ENCODE measurements at regions not wholly inside any gene's neighbourhood (a gene's known extent, or its start where the extent isn't known, plus 50 kb on each side); places are given as distances from the start of the nearest gene placed in this dataset.

DNA sequence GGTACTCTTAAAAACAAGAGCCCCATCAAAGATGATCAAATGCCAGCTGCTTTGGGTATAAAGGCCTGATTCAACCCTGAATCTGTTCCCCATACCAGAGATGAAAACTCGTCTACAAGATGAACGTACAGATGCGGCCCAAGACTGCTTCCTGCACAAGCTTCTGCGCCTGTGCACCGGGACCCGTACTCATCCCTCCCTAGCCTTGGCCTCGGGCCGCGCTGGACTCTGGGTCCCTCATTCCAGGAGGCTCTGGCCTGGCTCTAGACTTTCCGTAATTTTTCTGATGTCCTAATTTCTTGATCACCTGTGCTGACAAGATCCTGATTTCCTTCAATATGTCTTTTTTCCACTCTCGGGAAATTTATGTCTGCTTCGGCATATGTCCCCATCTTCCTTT lies 612.3 kb downstream of the BNC2 start:
- Histone ChIP-seq H2BK120ac (ENCODE audit: low read depth, low read length, poor library complexity, severe bottlenecking) (no peak overlapping the region), H4K20me1 (ENCODE audit: control insufficient read depth, insufficient read depth, insufficient read length) (no peaks in the 10 kb centered on the region), H4K5ac (ENCODE audit: insufficient read length, low read depth, low read length) (no peak overlapping the region), H2BK15ac (ENCODE audit: low read depth, low read length) (no peak overlapping the region), H3K9ac (ENCODE audit: extremely low read depth, insufficient read length, low read length) (no peak overlapping the region), H2BK20ac (ENCODE audit: low read depth, low read length, poor library complexity, severe bottlenecking) (no peak overlapping the region), H3K79me2 (ENCODE audit: insufficient read depth, low read length) (no peaks in the 10 kb centered on the region), H4K8ac (replicated peaks; ENCODE audit: insufficient read length, low read depth, low read length) (no peak overlapping the region), H3K27ac (ENCODE audit: insufficient read length, low read depth, low read length) (no peak overlapping the region), H3K14ac (ENCODE audit: insufficient read depth, low read length) (no peak overlapping the region), H3K4me2 (ENCODE audit: insufficient read depth, insufficient read length, low read length) (no peak overlapping the region), H3K4me1 (ENCODE audit: insufficient read depth, low read length) (no peaks in the 10 kb centered on the region), H2BK5ac (ENCODE audit: insufficient read length, low read length) (no peak overlapping the region), H3K23ac (ENCODE audit: insufficient read length, low read depth, low read length) (no peak overlapping the region), H3K4ac (ENCODE audit: low read depth, low read length) (no peak overlapping the region), H2BK12ac (ENCODE audit: insufficient read length, low read depth, low read length) (no peak overlapping the region), H4K91ac (ENCODE audit: insufficient read length, low read depth, low read length) (no peak overlapping the region), H3K79me1 (ENCODE audit: insufficient read depth, low read depth, low read length, poor library complexity, severe bottlenecking) (no peaks in the 10 kb centered on the region), H3K27me3 (ENCODE audit: insufficient read depth, low read length) (no peaks in the 10 kb centered on the region), H3K9me3 (ENCODE audit: control insufficient read depth, low read depth, low read length) (no peaks in the 10 kb centered on the region), H2AFZ (ENCODE audit: low read length) (no peak overlapping the region), H3K56ac (ENCODE audit: insufficient read length, low read depth, low read length) (no peak overlapping the region), H2AK5ac (ENCODE audit: insufficient read length, low read length) (no peak overlapping the region), H3K23me2 (ENCODE audit: insufficient read length, low read depth, low read length, poor library complexity, severe bottlenecking) (no peaks in the 10 kb centered on the region), H3K18ac (ENCODE audit: insufficient read length, low read depth, low read length) (no peak overlapping the region), H3T11ph (ENCODE audit: low read length) (no peak overlapping the region)
- H3K4me3 Mint-ChIP-seq: no peak overlapping the region
- WGBS (ENCODE audit: extremely low coverage, insufficient read length, low lambda C conversion rate): no CpG with 5 or more reads among the region's 12 CpGs
- H3K27me3 Mint-ChIP-seq (ENCODE audit: low read depth): no peaks in the 10 kb centered on the region
- H3K36me3 Mint-ChIP-seq (ENCODE audit: insufficient read depth in 1 of 3, low read depth in 3 of 3): no peaks in the 10 kb centered on the region
- H3K4me1 Mint-ChIP-seq: peaks cover 24 to 33% of the 10 kb centered on the region in 2 experiments
- H3K27ac Mint-ChIP-seq: no peak overlapping the region
- DNase-seq: peak; percentile 8
- no peaks in the 10 kb centered on the region for H3K9me3 Mint-ChIP-seq
- TF ChIP-seq, protein P1, sequence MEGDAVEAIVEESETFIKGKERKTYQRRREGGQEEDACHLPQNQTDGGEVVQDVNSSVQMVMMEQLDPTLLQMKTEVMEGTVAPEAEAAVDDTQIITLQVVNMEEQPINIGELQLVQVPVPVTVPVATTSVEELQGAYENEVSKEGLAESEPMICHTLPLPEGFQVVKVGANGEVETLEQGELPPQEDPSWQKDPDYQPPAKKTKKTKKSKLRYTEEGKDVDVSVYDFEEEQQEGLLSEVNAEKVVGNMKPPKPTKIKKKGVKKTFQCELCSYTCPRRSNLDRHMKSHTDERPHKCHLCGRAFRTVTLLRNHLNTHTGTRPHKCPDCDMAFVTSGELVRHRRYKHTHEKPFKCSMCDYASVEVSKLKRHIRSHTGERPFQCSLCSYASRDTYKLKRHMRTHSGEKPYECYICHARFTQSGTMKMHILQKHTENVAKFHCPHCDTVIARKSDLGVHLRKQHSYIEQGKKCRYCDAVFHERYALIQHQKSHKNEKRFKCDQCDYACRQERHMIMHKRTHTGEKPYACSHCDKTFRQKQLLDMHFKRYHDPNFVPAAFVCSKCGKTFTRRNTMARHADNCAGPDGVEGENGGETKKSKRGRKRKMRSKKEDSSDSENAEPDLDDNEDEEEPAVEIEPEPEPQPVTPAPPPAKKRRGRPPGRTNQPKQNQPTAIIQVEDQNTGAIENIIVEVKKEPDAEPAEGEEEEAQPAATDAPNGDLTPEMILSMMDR (conservative IDR thresholded peaks at IDR 0.05): no peak
